Testis (tissue), 2 donors: ENCODE measurements at regions not wholly inside any gene's neighbourhood (a gene's known extent, or its start where the extent isn't known, plus 50 kb on each side); places are given as distances from the start of the nearest gene placed in this dataset.

Experiments
- POLR2A ChIP-seq: fragments of 450-650 bp; IDR thresholded peaks from one replicate; pipeline ENCODE4 v1.6.1; 2017; ENCODE audit warnings: antibody characterized with exemption, mild to moderate bottlenecking, moderate library complexity
- TF ChIP-seq, protein P1 (sequence below), 3 experiments: fragments of 450-650 bp in 2 of 3; fragments of 200-600 bp in 1 of 3; sonication (generic) in 1 of 3; IDR thresholded peaks; one replicate each; pipeline ENCODE4 v1.5.1; 2016 to 2019; ENCODE audit warnings: antibody characterized with exemption in 3 of 3, mild to moderate bottlenecking in 2 of 3, moderate library complexity in 1 of 3

GRCh38 chr4:89439533-89439932, 131.9 kb upstream of the GPRIN3 start:
- TF ChIP-seq POLR2A = no peak
- TF ChIP-seq, protein P1, sequence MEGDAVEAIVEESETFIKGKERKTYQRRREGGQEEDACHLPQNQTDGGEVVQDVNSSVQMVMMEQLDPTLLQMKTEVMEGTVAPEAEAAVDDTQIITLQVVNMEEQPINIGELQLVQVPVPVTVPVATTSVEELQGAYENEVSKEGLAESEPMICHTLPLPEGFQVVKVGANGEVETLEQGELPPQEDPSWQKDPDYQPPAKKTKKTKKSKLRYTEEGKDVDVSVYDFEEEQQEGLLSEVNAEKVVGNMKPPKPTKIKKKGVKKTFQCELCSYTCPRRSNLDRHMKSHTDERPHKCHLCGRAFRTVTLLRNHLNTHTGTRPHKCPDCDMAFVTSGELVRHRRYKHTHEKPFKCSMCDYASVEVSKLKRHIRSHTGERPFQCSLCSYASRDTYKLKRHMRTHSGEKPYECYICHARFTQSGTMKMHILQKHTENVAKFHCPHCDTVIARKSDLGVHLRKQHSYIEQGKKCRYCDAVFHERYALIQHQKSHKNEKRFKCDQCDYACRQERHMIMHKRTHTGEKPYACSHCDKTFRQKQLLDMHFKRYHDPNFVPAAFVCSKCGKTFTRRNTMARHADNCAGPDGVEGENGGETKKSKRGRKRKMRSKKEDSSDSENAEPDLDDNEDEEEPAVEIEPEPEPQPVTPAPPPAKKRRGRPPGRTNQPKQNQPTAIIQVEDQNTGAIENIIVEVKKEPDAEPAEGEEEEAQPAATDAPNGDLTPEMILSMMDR (IDR thresholded peaks at IDR 0.05) = no peak
